Fibroblast of lung (primary cell): ENCODE measurements at regions not wholly inside any gene's neighbourhood (a gene's known extent, or its start where the extent isn't known, plus 50 kb on each side); places are given as distances from the start of the nearest gene placed in this dataset.

Source experiments
- DNase-seq, 2 donors: peaks; one replicate each; pipeline versions ENCODE4 v3.0.0 to v3.0.0-alpha.2; 2010; ENCODE audit warnings: low read depth in 2 of 2
- H2AFZ ChIP-seq: 2 replicates; pipeline ENCODE4 v1.5.1; 2012; ENCODE audit warnings: low read length, control low read depth, inconsistent platforms
- H3K27ac ChIP-seq: 2 replicates; pipeline ENCODE4 v1.5.1; 2011; ENCODE audit warnings: low read length, control low read depth; ENCODE audit not compliant: insufficient read depth
- H3K27me3 ChIP-seq: 2 replicates; pipeline ENCODE4 v1.5.1; 2011; ENCODE audit warnings: mild to moderate bottlenecking, low read length; ENCODE audit not compliant: control insufficient read depth, insufficient read depth
- H3K36me3 ChIP-seq: 2 replicates; pipeline ENCODE4 v1.5.1; 2011; ENCODE audit warnings: low read length; ENCODE audit not compliant: control insufficient read depth, insufficient read depth
- H3K4me1 ChIP-seq: 2 replicates; pipeline ENCODE4 v1.5.1; 2011; ENCODE audit warnings: low read length; ENCODE audit not compliant: control insufficient read depth, insufficient read depth; ENCODE audit errors: extremely low read depth
- H3K4me2 ChIP-seq: 2 replicates; pipeline ENCODE4 v1.5.1; 2011; ENCODE audit warnings: low read length, control low read depth; ENCODE audit not compliant: insufficient read depth; ENCODE audit errors: extremely low read depth
- H3K4me3 ChIP-seq, 4 experiments: fragments of 200-600 bp in 1 of 4; sonication (generic) in 1 of 4; replicated peaks in 1 of 4; 2 replicates each; pipeline ENCODE4 v1.5.1; 2011 to 2016; ENCODE audit warnings: low read length in 4 of 4, low read depth in 3 of 4, mild to moderate bottlenecking in 3 of 4, control low read depth in 2 of 4, inconsistent platforms in 1 of 4, mixed read lengths in 1 of 4; ENCODE audit not compliant: insufficient read depth in 1 of 4; ENCODE audit errors: control extremely low read depth in 1 of 4
- H3K79me2 ChIP-seq: 2 replicates; pipeline ENCODE4 v1.5.1; 2012; ENCODE audit warnings: mild to moderate bottlenecking, low read length, inconsistent platforms; ENCODE audit not compliant: control insufficient read depth, insufficient read depth
- H3K9ac ChIP-seq: 2 replicates; pipeline ENCODE4 v1.5.1; 2011; ENCODE audit warnings: mild to moderate bottlenecking, low read length, control low read depth; ENCODE audit not compliant: insufficient read depth
- H3K9me3 ChIP-seq: 2 replicates; pipeline ENCODE4 v1.5.1; 2012; ENCODE audit warnings: low read depth, low read length; ENCODE audit not compliant: control insufficient read depth, insufficient read depth
- H4K20me1 ChIP-seq: 2 replicates; pipeline ENCODE4 v1.5.1; 2011; ENCODE audit warnings: low read length; ENCODE audit not compliant: control insufficient read depth, insufficient read depth; ENCODE audit errors: extremely low read depth
- EZH2 ChIP-seq: IDR thresholded peaks from 2 replicates; pipeline ENCODE4 v1.5.1; 2012; ENCODE audit warnings: low read length, control low read depth, mild to moderate bottlenecking; ENCODE audit errors: missing control alignments
- TF ChIP-seq, protein P1 (sequence below), 2 donors: IDR thresholded peaks in 1 of 2; conservative IDR thresholded peaks in 1 of 2; 1 replicate in 1 of 2; 2 replicates in 1 of 2; pipeline ENCODE4 v1.5.1; 2011 to 2012; ENCODE audit warnings: low read length in 2 of 2, control low read depth in 1 of 2, inconsistent platforms in 1 of 2, low read depth in 1 of 2, mild to moderate bottlenecking in 1 of 2

DNA sequence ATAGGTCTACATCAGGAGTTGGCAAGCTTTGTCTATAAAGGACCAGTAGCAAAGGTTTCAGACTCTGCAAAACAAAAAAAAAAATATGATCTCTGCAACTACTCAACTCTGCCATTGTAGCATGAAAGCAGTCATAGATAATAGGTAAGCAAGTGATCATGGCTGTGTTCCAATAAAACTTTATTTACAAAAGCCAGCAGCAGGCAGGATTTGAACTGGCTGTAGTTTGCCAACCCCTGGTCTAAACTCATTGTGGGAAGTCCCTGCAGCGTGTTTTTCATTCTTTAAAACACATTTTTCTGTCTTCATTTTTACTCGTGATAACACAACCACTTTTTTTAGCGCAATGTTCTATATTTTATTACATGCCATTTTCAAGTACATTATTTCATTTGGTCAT lies 127.5 kb upstream of the COX10 start:
- DNase-seq, result no peak
- H3K36me3 ChIP-seq, result no peaks in the 10 kb centered on the region
- no peak overlapping the region for H3K9ac ChIP-seq
- H3K4me2 ChIP-seq, result no peak overlapping the region
- H3K79me2 ChIP-seq, result no peaks in the 10 kb centered on the region
- H3K4me1 ChIP-seq, result no peaks in the 10 kb centered on the region
- no peak overlapping the region for H3K27ac ChIP-seq
- H3K9me3 ChIP-seq, result no peaks in the 10 kb centered on the region
- no peaks in the 10 kb centered on the region for H3K27me3 ChIP-seq
- no peak overlapping the region for H3K4me3 ChIP-seq
- H4K20me1 ChIP-seq, result no peaks in the 10 kb centered on the region
- TF ChIP-seq EZH2, result no peak
- TF ChIP-seq, protein P1, sequence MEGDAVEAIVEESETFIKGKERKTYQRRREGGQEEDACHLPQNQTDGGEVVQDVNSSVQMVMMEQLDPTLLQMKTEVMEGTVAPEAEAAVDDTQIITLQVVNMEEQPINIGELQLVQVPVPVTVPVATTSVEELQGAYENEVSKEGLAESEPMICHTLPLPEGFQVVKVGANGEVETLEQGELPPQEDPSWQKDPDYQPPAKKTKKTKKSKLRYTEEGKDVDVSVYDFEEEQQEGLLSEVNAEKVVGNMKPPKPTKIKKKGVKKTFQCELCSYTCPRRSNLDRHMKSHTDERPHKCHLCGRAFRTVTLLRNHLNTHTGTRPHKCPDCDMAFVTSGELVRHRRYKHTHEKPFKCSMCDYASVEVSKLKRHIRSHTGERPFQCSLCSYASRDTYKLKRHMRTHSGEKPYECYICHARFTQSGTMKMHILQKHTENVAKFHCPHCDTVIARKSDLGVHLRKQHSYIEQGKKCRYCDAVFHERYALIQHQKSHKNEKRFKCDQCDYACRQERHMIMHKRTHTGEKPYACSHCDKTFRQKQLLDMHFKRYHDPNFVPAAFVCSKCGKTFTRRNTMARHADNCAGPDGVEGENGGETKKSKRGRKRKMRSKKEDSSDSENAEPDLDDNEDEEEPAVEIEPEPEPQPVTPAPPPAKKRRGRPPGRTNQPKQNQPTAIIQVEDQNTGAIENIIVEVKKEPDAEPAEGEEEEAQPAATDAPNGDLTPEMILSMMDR (conservative IDR thresholded peaks at IDR 0.05 in 1 of 2, IDR thresholded peaks at IDR 0.05 in 1 of 2; ENCODE audit: low read depth in 1 of 2, low read length in 2 of 2), result no peak
- no peak overlapping the region for H2AFZ ChIP-seq

DNA sequence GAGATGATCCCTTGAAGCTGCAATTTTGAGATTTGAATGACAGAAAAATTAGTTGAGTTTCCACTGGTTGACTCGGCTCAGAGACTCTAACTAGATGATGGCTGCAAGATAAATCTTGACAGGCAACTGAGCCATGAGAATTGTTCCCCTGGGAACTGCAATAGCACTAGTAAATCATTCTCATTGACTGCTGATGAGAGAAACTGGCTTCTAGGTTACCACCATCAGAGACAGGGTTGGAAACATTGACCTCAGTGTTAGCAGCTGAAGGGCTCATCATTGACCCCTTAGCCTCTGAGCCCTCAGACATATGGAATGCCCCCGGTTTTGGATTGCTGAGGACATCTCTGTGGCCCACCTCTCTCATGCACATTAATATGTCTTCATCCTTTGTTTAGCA lies 125.4 kb upstream of the COX10 start:
- H3K27ac ChIP-seq, result no peak overlapping the region

DNA sequence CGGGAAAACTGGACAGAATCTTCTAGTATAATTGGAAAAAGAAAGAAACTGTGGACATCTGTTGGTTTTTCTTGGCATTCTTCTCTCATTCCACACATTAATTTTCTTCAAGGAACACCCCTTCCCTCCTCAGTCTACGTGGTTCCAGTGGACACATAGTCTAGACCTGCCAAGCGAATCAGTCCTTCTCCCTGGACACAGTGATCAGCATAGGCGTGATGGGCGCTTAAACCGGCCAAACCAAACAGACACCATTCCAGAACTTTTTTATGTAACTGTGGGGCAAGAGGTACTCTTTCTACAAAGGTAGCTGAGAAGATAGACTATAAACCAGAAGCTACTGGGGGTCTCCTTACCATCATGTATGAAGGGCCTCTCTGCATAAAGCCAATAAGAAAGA lies 121.8 kb upstream of the COX10 start:
- Histone ChIP-seq H3K4me2 (no peak overlapping the region), H3K4me3 (no peak overlapping the region), H2AFZ (no peak overlapping the region), H3K27ac (no peak overlapping the region), H3K27me3 (no peaks in the 10 kb centered on the region), H4K20me1 (no peaks in the 10 kb centered on the region), H3K79me2 (no peaks in the 10 kb centered on the region), H3K4me1 (no peaks in the 10 kb centered on the region), H3K9me3 (no peaks in the 10 kb centered on the region), H3K9ac (no peak overlapping the region), H3K36me3 (no peaks in the 10 kb centered on the region)
- peak in 1 of 2 donors; percentile 44 for DNase-seq
- TF ChIP-seq EZH2, result no peak
- TF ChIP-seq, protein P1 (conservative IDR thresholded peaks at IDR 0.05 in 1 of 2, IDR thresholded peaks at IDR 0.05 in 1 of 2; ENCODE audit: low read depth in 1 of 2, low read length in 2 of 2), result no peak

More for the DNA sequence above, 125.4 kb upstream of the COX10 start:
- no peak overlapping the region for H3K4me2 ChIP-seq
- H3K9me3 ChIP-seq, result no peaks in the 10 kb centered on the region
- no peaks in the 10 kb centered on the region for H3K79me2 ChIP-seq
- no peaks in the 10 kb centered on the region for H4K20me1 ChIP-seq
- H3K4me1 ChIP-seq, result no peaks in the 10 kb centered on the region
- TF ChIP-seq, protein P1 (conservative IDR thresholded peaks at IDR 0.05 in 1 of 2, IDR thresholded peaks at IDR 0.05 in 1 of 2; ENCODE audit: low read depth in 1 of 2, low read length in 2 of 2), result no peak
- no peak for TF ChIP-seq EZH2
- H3K4me3 ChIP-seq, result no peak overlapping the region
- no peaks in the 10 kb centered on the region for H3K27me3 ChIP-seq
- H2AFZ ChIP-seq, result no peak overlapping the region
- DNase-seq, result no peak
- no peak overlapping the region for H3K9ac ChIP-seq
- no peaks in the 10 kb centered on the region for H3K36me3 ChIP-seq
